Endothelial cell (in vitro differentiated cells): ENCODE measurements at regions not wholly inside any gene's neighbourhood (a gene's known extent, or its start where the extent isn't known, plus 50 kb on each side); places are given as distances from the start of the nearest gene placed in this dataset.

Experiments used
- DNase-seq: peaks from one replicate; pipeline ENCODE4 v3.0.0; 2021; ENCODE audit warnings: low spot score
- H3K27ac Mint-ChIP-seq: one replicate; pipeline ENCODE4 v1.8.0; 2021; ENCODE audit warnings: mixed read lengths, inconsistent platforms; ENCODE audit not compliant: unreplicated experiment
- H3K27me3 Mint-ChIP-seq: one replicate; pipeline ENCODE4 v1.8.0; 2021; ENCODE audit warnings: mild to moderate bottlenecking, moderate library complexity, mixed read lengths, inconsistent platforms; ENCODE audit not compliant: unreplicated experiment
- H3K36me3 Mint-ChIP-seq: one replicate; pipeline ENCODE4 v1.8.0; 2021; ENCODE audit warnings: mild to moderate bottlenecking, low read depth, mixed read lengths, inconsistent platforms; ENCODE audit not compliant: unreplicated experiment
- H3K4me1 Mint-ChIP-seq: one replicate; pipeline ENCODE4 v1.8.0; 2021; ENCODE audit warnings: mild to moderate bottlenecking, mixed read lengths, inconsistent platforms; ENCODE audit not compliant: unreplicated experiment
- H3K4me3 Mint-ChIP-seq: one replicate; pipeline ENCODE4 v1.8.0; 2021; ENCODE audit warnings: mild to moderate bottlenecking, mixed read lengths, inconsistent platforms; ENCODE audit not compliant: unreplicated experiment
- H3K9me3 Mint-ChIP-seq: one replicate; pipeline ENCODE4 v1.8.0; 2021; ENCODE audit warnings: mixed read lengths, inconsistent platforms; ENCODE audit not compliant: unreplicated experiment
- TF ChIP-seq, protein P1 (sequence below): fragments of 200-600 bp; sonication (generic); IDR thresholded peaks from one replicate; pipeline ENCODE4 v1.5.0; 2021; ENCODE audit warnings: antibody characterized with exemption; ENCODE audit not compliant: unreplicated experiment

DNA sequence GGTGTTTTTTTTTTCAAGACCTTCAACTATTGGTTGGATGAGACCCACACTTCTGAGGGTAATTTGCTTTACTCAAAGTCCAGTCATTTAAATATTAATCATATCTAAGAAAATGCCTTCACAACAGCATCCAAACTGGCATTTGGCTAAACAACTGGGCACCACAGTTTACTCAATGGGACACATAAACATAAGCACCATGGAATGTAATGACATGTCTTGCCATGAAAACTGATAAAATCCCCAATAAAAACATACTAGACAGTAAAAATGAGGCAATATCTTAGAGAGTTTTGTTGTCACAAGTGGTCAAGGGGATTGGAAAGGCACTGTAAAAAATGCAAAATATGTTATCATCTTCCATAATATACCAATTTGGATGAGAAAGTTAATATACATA lies 838.8 kb upstream of the ADAMTS5 start:
- TF ChIP-seq, protein P1, sequence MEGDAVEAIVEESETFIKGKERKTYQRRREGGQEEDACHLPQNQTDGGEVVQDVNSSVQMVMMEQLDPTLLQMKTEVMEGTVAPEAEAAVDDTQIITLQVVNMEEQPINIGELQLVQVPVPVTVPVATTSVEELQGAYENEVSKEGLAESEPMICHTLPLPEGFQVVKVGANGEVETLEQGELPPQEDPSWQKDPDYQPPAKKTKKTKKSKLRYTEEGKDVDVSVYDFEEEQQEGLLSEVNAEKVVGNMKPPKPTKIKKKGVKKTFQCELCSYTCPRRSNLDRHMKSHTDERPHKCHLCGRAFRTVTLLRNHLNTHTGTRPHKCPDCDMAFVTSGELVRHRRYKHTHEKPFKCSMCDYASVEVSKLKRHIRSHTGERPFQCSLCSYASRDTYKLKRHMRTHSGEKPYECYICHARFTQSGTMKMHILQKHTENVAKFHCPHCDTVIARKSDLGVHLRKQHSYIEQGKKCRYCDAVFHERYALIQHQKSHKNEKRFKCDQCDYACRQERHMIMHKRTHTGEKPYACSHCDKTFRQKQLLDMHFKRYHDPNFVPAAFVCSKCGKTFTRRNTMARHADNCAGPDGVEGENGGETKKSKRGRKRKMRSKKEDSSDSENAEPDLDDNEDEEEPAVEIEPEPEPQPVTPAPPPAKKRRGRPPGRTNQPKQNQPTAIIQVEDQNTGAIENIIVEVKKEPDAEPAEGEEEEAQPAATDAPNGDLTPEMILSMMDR: no peak
- no peak overlapping the region for H3K4me3 Mint-ChIP-seq
- H3K4me1 Mint-ChIP-seq: no peaks in the 10 kb centered on the region
- H3K27me3 Mint-ChIP-seq: no peaks in the 10 kb centered on the region
- H3K36me3 Mint-ChIP-seq: no peaks in the 10 kb centered on the region
- no peaks in the 10 kb centered on the region for H3K9me3 Mint-ChIP-seq
- no peak for DNase-seq
- H3K27ac Mint-ChIP-seq: no peak overlapping the region

DNA sequence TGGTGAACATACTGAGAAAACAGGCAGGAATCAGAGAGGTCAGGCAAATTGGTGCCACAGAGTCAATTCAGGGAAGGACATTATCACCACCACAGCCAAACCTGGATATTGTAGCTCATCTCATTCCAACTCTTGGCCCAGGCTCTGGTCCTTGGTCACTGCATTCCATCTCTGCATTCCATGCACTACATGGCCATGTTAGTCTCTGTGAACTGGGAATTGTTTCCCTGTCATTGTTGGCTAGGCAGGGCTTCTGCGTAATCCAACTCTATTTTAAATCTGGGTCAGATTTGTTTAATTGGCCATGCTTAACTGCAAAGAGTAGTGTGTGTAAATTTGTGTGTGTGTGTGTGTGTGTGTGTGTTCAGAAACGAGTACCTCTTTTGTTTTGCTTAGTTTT lies 837.6 kb upstream of the ADAMTS5 start:
- no peaks in the 10 kb centered on the region for H3K36me3 Mint-ChIP-seq
- DNase-seq: no peak
- TF ChIP-seq, protein P1: no peak
- H3K9me3 Mint-ChIP-seq: no peaks in the 10 kb centered on the region
- H3K27ac Mint-ChIP-seq: no peak overlapping the region
- no peak overlapping the region for H3K4me3 Mint-ChIP-seq
- peaks cover 1% of the 10 kb centered on the region for H3K27me3 Mint-ChIP-seq
- H3K4me1 Mint-ChIP-seq: no peaks in the 10 kb centered on the region

DNA sequence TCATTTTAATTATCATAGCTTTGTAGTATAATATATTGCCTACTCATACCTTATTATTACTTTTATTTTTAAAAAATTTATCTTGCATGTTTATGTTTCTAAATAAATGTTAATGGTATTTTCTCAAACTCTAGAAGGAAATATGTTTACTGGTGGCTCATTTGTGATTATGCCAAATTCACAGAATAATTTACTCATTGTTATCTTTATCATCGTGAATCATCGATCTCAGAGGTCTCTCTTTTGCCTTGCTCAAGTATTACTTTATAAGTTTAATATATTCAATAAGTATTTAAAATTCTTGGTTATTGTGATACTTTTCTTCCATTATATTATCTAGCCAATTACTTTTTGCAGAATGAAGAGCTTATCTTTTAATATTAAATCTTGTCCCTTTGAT lies 836.7 kb upstream of the ADAMTS5 start:
- TF ChIP-seq, protein P1: no peak
- DNase-seq: no peak
- no peaks in the 10 kb centered on the region for H3K4me1 Mint-ChIP-seq
- no peak overlapping the region for H3K4me3 Mint-ChIP-seq
- H3K27ac Mint-ChIP-seq: no peak overlapping the region
- no peaks in the 10 kb centered on the region for H3K9me3 Mint-ChIP-seq
- peaks cover 1% of the 10 kb centered on the region for H3K27me3 Mint-ChIP-seq
- no peaks in the 10 kb centered on the region for H3K36me3 Mint-ChIP-seq

DNA sequence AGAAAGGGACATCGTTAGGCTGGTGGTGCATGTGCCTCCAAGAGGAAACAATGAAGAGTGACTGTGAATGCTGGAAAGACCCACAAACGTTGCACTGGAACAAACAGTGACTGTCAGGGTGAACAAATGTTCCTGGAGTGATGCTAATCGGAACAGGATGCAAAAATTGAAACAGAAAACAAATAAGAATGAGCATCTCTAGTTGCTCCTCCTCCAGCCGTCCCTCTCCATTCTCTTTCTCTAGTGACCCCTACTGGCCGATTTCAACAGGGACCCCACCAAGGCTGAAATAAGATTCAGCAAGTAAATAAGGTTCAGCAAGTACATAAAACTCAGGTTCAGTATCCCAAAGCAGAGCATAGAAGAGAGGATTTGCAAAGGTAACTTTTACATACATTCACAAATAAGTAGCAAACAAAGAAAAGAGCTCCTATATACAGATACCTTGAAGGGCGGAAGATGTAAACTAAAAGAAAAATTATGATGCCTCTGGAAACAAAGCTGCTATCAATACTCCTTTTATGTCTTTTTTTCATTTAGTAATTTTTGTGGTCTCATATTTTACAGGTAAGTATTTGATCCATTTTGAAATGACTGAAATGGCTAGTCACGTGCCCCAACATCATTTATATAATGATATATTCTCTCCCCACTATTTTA lies 836.1 kb upstream of the ADAMTS5 start:
- H3K36me3 Mint-ChIP-seq: no peaks in the 10 kb centered on the region
- TF ChIP-seq, protein P1: peak; percentile 67
- H3K9me3 Mint-ChIP-seq: no peaks in the 10 kb centered on the region
- no peak overlapping the region for H3K4me3 Mint-ChIP-seq
- no peaks in the 10 kb centered on the region for H3K4me1 Mint-ChIP-seq
- H3K27me3 Mint-ChIP-seq: peaks cover 1% of the 10 kb centered on the region
- H3K27ac Mint-ChIP-seq: no peak overlapping the region
- DNase-seq: peak; percentile 57

DNA sequence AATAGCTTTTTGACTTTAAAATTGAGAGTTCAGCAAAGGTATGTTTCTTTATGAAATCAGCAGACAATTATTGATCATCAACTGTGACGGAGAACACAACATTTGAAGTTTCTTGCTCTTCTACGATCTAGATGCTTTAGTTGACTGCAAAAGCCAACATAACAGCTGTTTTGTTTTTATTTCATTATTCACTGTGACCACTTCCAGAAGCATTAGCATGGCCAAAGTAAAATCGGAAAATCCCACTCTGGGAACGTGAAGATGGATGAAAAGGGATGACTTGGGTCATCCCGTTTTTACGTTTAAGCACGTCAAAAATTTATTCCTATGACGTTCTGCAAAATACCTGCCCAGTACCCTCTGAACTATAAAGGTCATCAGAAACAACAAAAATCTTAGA lies 833.0 kb upstream of the ADAMTS5 start:
- peaks cover 4% of the 10 kb centered on the region for H3K4me1 Mint-ChIP-seq
- H3K4me3 Mint-ChIP-seq: no peak overlapping the region
- H3K27me3 Mint-ChIP-seq: peaks cover 2% of the 10 kb centered on the region
- TF ChIP-seq, protein P1: no peak
- H3K9me3 Mint-ChIP-seq: no peaks in the 10 kb centered on the region
- H3K36me3 Mint-ChIP-seq: no peaks in the 10 kb centered on the region
- DNase-seq: no peak
- no peak overlapping the region for H3K27ac Mint-ChIP-seq
